PFSK-1 (cell line): ENCODE measurements at regions not wholly inside any gene's neighbourhood (a gene's known extent, or its start where the extent isn't known, plus 50 kb on each side); places are given as distances from the start of the nearest gene placed in this dataset.

Experiments used
- FOXP2 ChIP-seq: optimal IDR thresholded peaks from 2 replicates; pipeline ENCODE3; 2011; ENCODE audit warnings: borderline replicate concordance, control low read depth, inconsistent platforms; ENCODE audit not compliant: insufficient read depth; ENCODE audit errors: extremely low read length, extremely low read depth
- POLR2AphosphoS5 ChIP-seq: IDR thresholded peaks from 2 replicates; pipeline ENCODE4 v1.6.1; 2012; ENCODE audit warnings: low read depth, mild to moderate bottlenecking, control low read depth, low read length, moderate library complexity
- SIN3A ChIP-seq: IDR thresholded peaks from 2 replicates; pipeline ENCODE4 v1.6.1; 2012; ENCODE audit warnings: mild to moderate bottlenecking, low read length, moderate library complexity, borderline replicate concordance; ENCODE audit not compliant: insufficient read depth
- TAF1 ChIP-seq: IDR thresholded peaks from 2 replicates; pipeline ENCODE4 v1.6.1; 2012; ENCODE audit warnings: low read length, control low read depth, borderline replicate concordance; ENCODE audit not compliant: insufficient read depth
- TF ChIP-seq, protein P1 (sequence below), 2 experiments: IDR thresholded peaks; 2 replicates each; pipeline versions ENCODE4 v1.6.1 to v1.8.0; 2011 to 2012; ENCODE audit warnings: low read depth in 2 of 2, low read length in 2 of 2, control low read depth in 1 of 2, inconsistent platforms in 1 of 2, mild to moderate bottlenecking in 1 of 2, moderate library complexity in 1 of 2; ENCODE audit not compliant: insufficient read depth in 1 of 2

DNA sequence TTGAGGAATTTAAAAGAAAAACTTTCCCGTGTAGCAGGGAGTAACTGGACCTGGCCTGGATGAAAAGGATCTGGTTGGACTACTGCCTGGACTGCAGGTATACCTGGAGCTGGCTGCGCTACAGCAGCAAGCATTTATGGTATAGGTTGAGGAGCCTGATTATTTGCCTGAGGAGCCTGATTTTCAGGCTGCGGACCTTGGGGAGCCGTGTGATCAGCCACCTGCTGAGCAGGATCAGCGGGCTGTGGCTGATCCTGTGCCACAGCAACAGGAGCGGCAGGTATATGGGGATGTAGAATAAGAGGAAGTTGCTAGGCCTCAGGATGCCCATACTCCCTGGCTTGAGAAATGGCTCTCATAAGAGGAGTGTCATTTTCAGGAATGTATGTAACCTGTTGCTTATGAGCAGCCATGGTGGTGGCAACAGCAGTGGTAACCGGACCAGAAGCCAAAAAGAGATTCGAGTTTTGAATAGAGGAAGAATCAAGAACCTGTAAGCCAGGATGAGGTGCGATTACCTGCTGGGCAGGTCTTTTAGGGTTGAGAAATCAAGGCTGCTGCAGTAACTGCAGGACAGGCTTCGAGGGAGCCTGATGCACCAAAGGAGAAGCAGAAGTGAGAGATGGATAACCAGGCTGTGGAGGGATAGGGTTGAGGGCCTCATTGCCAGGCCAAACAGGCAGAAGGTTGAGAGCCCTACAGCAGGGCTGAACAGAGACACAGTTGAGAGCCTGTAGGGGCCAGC lies 60.9 kb upstream of the ARL4D start:
- no peak for TF ChIP-seq FOXP2
- TF ChIP-seq, protein P1, sequence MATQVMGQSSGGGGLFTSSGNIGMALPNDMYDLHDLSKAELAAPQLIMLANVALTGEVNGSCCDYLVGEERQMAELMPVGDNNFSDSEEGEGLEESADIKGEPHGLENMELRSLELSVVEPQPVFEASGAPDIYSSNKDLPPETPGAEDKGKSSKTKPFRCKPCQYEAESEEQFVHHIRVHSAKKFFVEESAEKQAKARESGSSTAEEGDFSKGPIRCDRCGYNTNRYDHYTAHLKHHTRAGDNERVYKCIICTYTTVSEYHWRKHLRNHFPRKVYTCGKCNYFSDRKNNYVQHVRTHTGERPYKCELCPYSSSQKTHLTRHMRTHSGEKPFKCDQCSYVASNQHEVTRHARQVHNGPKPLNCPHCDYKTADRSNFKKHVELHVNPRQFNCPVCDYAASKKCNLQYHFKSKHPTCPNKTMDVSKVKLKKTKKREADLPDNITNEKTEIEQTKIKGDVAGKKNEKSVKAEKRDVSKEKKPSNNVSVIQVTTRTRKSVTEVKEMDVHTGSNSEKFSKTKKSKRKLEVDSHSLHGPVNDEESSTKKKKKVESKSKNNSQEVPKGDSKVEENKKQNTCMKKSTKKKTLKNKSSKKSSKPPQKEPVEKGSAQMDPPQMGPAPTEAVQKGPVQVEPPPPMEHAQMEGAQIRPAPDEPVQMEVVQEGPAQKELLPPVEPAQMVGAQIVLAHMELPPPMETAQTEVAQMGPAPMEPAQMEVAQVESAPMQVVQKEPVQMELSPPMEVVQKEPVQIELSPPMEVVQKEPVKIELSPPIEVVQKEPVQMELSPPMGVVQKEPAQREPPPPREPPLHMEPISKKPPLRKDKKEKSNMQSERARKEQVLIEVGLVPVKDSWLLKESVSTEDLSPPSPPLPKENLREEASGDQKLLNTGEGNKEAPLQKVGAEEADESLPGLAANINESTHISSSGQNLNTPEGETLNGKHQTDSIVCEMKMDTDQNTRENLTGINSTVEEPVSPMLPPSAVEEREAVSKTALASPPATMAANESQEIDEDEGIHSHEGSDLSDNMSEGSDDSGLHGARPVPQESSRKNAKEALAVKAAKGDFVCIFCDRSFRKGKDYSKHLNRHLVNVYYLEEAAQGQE (IDR thresholded peaks at IDR 0.05; ENCODE audit: insufficient read depth in 1 of 2, low read depth in 2 of 2, low read length in 2 of 2) = no peak

DNA sequence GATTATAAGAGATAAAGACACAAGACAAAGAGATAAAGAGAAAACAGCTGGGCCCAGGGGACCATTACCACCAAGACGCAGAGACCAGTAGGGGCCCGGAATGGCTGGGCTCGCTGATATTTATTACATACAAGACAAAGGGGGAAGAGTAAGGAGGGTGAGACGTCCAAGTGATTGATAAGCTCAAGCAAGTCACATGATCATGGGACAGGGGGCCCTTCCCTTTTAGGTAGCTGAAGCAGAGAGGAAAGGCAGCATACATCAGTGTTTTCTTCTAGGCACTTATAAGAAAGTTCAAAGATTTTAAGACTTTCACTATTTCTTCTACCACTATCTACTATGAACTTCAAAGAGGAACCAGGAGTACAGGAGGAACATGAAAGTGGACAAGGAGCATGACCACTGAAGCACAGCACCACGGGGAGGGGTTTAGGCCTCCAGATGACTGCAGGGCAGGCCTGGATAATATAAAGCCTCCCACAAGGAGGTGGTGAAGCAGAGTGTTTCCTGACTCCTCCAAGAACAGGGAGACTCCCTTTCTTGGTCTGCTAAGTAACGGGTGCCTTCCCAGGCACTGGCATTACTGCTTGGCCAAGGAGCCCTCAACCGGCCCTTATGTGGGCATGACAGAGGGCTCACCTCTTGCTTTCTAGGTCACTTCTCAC lies 63.9 kb upstream of the ARL4D start:
- TF ChIP-seq SIN3A = no peak
- no peak for TF ChIP-seq TAF1
- TF ChIP-seq, protein P1 (IDR thresholded peaks at IDR 0.05; ENCODE audit: insufficient read depth in 1 of 2, low read depth in 2 of 2, low read length in 2 of 2) = no peak
- TF ChIP-seq FOXP2 = no peak
- TF ChIP-seq POLR2AphosphoS5 = no peak

- TF ChIP-seq, protein P1 (IDR thresholded peaks at IDR 0.05; ENCODE audit: insufficient read depth in 1 of 2, low read depth in 2 of 2, low read length in 2 of 2) = no peak
Observed at GRCh38 chr17:43333433-43333943, 65.3 kb upstream of the ARL4D start.

GRCh38 chr17:43332230-43332629 lies 66.6 kb upstream of the ARL4D start:
- TF ChIP-seq SIN3A = no peak
- TF ChIP-seq POLR2AphosphoS5 = no peak
- no peak for TF ChIP-seq FOXP2
- no peak for TF ChIP-seq TAF1
- TF ChIP-seq, protein P1 (IDR thresholded peaks at IDR 0.05; ENCODE audit: insufficient read depth in 1 of 2, low read depth in 2 of 2, low read length in 2 of 2) = no peak
